Bronchial epithelial cell (primary cell): ENCODE measurements at regions not wholly inside any gene's neighbourhood (a gene's known extent, or its start where the extent isn't known, plus 50 kb on each side); places are given as distances from the start of the nearest gene placed in this dataset.

Source experiments
- DNase-seq: peaks from one replicate; pipeline ENCODE4 v3.0.0-alpha.2; 2010; ENCODE audit warnings: low read depth
- FAIRE-seq: peaks from 2 replicates; lab custom pipeline; 2011; peaks lifted over from hg19 to GRCh38; lab: Jason Lieb, UNC
- H3K27me3 ChIP-seq: 2 replicates; pipeline ENCODE4 v1.5.1; 2011; ENCODE audit warnings: low read length; ENCODE audit not compliant: control insufficient read depth, insufficient read depth
- H3K36me3 ChIP-seq: 2 replicates; pipeline ENCODE4 v1.5.1; 2011; ENCODE audit warnings: low read length; ENCODE audit not compliant: control insufficient read depth, insufficient read depth
- H3K4me3 ChIP-seq: 2 replicates; pipeline ENCODE4 v1.5.1; 2011; ENCODE audit warnings: mild to moderate bottlenecking, low read depth, low read length, control low read depth
- TF ChIP-seq, protein P1 (sequence below): IDR thresholded peaks from 2 replicates; pipeline ENCODE4 v1.5.1; 2011; ENCODE audit warnings: mild to moderate bottlenecking, moderate library complexity, low read length, control low read depth, inconsistent platforms; ENCODE audit not compliant: insufficient read depth, severe bottlenecking

- FAIRE-seq (no peak), DNase-seq (peak; percentile 80)
- Histone ChIP-seq H3K4me3 (no peak overlapping the region), H3K36me3 (no peaks in the 10 kb centered on the region), H3K27me3 (no peaks in the 10 kb centered on the region)
- TF ChIP-seq, protein P1, sequence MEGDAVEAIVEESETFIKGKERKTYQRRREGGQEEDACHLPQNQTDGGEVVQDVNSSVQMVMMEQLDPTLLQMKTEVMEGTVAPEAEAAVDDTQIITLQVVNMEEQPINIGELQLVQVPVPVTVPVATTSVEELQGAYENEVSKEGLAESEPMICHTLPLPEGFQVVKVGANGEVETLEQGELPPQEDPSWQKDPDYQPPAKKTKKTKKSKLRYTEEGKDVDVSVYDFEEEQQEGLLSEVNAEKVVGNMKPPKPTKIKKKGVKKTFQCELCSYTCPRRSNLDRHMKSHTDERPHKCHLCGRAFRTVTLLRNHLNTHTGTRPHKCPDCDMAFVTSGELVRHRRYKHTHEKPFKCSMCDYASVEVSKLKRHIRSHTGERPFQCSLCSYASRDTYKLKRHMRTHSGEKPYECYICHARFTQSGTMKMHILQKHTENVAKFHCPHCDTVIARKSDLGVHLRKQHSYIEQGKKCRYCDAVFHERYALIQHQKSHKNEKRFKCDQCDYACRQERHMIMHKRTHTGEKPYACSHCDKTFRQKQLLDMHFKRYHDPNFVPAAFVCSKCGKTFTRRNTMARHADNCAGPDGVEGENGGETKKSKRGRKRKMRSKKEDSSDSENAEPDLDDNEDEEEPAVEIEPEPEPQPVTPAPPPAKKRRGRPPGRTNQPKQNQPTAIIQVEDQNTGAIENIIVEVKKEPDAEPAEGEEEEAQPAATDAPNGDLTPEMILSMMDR, result no peak
Measured at GRCh38 chr6:113315879-113316278, 541.3 kb upstream of the MARCKS start.

GRCh38 chr6:113317442-113317841 is 539.7 kb upstream of the MARCKS start:
- FAIRE-seq (no peak), DNase-seq (no peak)
- TF ChIP-seq, protein P1, result no peak
- Histone ChIP-seq H3K36me3 (no peaks in the 10 kb centered on the region), H3K4me3 (no peak overlapping the region), H3K27me3 (no peaks in the 10 kb centered on the region)

DNA sequence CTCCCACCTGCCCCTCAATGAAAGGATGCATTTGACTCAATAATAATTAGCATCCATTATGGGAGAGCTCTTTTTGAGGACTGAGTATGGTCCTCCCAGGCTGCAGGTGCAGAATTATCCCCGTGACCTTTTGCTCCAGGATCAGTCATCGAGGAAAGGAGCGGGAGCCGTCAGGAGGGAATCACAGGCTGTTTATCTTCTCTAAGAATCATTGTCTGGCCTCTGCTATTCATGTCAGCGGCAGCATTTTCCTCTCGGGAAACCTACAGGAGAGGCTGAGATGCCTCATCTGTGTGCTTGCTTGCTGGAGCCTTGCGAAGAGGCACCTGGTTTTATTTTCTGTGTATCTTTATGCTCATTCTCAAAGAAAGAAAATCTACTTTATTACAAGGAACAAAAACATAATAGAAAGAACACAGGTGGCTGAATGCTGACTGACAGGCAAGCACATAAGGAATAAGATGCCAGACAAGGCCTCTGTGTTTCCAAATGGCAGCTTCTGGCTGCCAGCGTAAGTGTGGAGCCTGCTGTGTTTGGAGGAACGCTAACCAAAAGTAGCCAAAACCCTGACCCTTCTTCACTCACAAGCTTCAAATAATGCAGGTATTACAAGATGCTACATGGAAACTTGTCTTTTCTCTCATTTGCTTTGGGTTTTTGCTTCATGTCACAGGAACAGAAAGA is 539.1 kb upstream of the MARCKS start:
- DNase-seq (no peak), FAIRE-seq (no peak)
- TF ChIP-seq, protein P1, result no peak

DNA sequence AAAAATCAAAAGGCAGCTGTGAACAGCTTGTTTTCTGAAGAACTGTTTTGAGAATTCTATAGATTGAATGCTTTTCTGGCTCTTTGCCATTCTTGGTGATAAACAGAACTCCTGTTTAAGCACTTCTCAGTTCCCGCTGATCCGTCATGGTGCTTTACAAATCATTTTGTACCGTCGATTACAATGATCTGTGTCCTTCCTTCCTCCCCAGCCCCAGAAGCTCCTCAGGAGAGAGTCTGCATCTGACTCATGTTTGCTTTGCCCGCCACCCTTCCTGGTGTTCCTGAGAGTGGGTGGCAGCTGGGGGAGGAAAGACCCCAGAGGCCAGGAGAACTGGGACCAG is 538.6 kb upstream of the MARCKS start:
- Histone ChIP-seq H3K27me3 (no peaks in the 10 kb centered on the region), H3K4me3 (no peak overlapping the region), H3K36me3 (no peaks in the 10 kb centered on the region)
- TF ChIP-seq, protein P1, result no peak
- FAIRE-seq (no peak), DNase-seq (peak; percentile 34)

More for the DNA sequence above, 539.1 kb upstream of the MARCKS start:
- no peak overlapping the region for H3K4me3 ChIP-seq
- H3K36me3 ChIP-seq, result no peaks in the 10 kb centered on the region
- no peaks in the 10 kb centered on the region for H3K27me3 ChIP-seq

- TF ChIP-seq, protein P1, result no peak
- no peak for DNase-seq
- Histone ChIP-seq H3K36me3 (no peaks in the 10 kb centered on the region), H3K27me3 (no peaks in the 10 kb centered on the region), H3K4me3 (no peak overlapping the region)
- no peak for FAIRE-seq
Measured at GRCh38 chr6:113320653-113321052, 536.5 kb upstream of the MARCKS start.

GRCh38 chr6:113326781-113327180 is 530.4 kb upstream of the MARCKS start:
- FAIRE-seq, result no peak
- Histone ChIP-seq H3K36me3 (no peaks in the 10 kb centered on the region), H3K4me3 (no peak overlapping the region), H3K27me3 (no peaks in the 10 kb centered on the region)
- TF ChIP-seq, protein P1, result no peak
- no peak for DNase-seq
